ENCODE measurements at regions not wholly inside any gene's neighbourhood (a gene's known extent, or its start where the extent isn't known, plus 50 kb on each side); places are given as distances from the start of the nearest gene placed in this dataset.

GRCh38 chr13:34863360-34864135, 78.5 kb upstream of the NBEA start:
- no peak for DNase-seq

- no peak for DNase-seq
These were observed 77.4 kb upstream of the NBEA start for GRCh38 chr13:34864671-34865070.

GRCh38 chr13:34867590-34867989, 74.5 kb upstream of the NBEA start:
- no peak for DNase-seq

- DNase-seq, result no peak
These were observed 73.3 kb upstream of the NBEA start for GRCh38 chr13:34868733-34869132.

GRCh38 chr13:34869696-34870095, 72.4 kb upstream of the NBEA start:
- DNase-seq, result no peak

- DNase-seq, result no peak
These were observed 63.7 kb upstream of the NBEA start for GRCh38 chr13:34878329-34878728.

GRCh38 chr13:34879851-34880250, 62.2 kb upstream of the NBEA start:
- DNase-seq, result no peak

- DNase-seq, result no peak
These were observed 60.6 kb upstream of the NBEA start for GRCh38 chr13:34881494-34881893.

GRCh38 chr13:34883396-34883795, 58.7 kb upstream of the NBEA start:
- no peak for DNase-seq

- DNase-seq, result no peak
These were observed 57.7 kb upstream of the NBEA start for GRCh38 chr13:34884366-34884765.

- DNase-seq, result no peak
These were observed 55.8 kb upstream of the NBEA start for GRCh38 chr13:34886121-34886875.

GRCh38 chr13:34886987-34887386, 55.1 kb upstream of the NBEA start:
- DNase-seq, result no peak

Measured in activated CD8-positive, alpha-beta memory T cell treated with anti-CD3 and anti-CD28 coated beads for 24 hours (primary cell).